ENCODE measurements at regions not wholly inside any gene's neighbourhood (a gene's known extent, or its start where the extent isn't known, plus 50 kb on each side); places are given as distances from the start of the nearest gene placed in this dataset.
"Not testable (repeated sequence)": the region's sequence is repeated elsewhere in the genome, so short reads cannot be mapped to it uniquely, and the experiment has no call there.

DNA sequence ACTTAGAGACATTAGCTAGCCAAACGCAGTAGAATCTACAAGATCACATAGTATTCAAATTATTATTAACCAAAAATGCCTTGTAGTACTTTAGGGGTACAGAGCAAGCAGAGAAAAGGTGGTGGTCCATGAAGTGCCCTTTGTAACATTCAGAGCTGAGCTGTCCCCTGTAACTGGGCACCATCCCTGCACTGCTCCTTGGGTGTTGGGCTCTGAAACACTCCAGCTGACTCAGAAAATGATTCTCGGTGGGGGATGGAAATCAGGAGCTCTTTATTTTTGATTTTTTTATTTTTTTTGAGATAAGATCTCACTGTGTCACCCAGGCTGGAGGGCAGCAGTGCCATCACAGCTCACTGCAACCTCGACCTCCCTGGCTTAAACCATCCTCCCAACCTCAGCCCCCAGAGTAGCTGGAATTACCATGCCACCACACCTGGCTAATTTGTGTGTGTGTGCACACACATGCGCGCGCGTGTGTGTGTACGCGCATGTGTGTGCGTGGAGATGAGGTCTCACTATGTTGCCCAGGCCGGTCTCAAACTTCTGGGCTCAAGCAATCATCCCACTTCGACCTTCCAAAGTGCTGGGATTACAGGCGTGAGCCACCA, 342.6 kb downstream of the BCL2L11 start:
- H3K9me3 Mint-ChIP-seq, H3K27me3 Mint-ChIP-seq, H3K36me3 Mint-ChIP-seq, H3K4me3 Mint-ChIP-seq, H3K27ac Mint-ChIP-seq: not testable (repeated sequence)
- H3K4me1 Mint-ChIP-seq, result peaks cover 12% of the 10 kb centered on the region

DNA sequence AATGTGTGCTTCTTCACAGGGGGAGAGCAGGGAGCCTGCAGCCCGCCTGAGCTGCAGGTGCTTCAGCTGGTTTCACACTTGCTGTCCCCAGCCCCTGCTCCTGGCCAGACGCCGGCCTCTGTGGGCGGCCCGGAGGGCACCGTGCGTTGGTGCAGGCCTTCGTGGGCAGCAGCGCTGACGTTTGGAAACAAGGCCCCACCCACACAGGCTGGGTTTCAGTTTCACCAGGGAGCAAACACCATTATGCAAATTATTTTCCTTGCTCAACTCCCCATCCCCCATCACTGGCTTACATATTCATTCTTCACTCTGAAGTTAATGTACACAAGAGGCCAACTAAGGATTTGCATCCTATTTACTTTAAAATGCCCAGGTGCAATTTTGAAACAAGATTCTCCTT, 343.2 kb downstream of the BCL2L11 start:
- not testable (repeated sequence) for H3K9me3 Mint-ChIP-seq, H3K4me3 Mint-ChIP-seq, H3K27ac Mint-ChIP-seq, H3K36me3 Mint-ChIP-seq, H3K27me3 Mint-ChIP-seq
- peaks cover 12% of the 10 kb centered on the region for H3K4me1 Mint-ChIP-seq

DNA sequence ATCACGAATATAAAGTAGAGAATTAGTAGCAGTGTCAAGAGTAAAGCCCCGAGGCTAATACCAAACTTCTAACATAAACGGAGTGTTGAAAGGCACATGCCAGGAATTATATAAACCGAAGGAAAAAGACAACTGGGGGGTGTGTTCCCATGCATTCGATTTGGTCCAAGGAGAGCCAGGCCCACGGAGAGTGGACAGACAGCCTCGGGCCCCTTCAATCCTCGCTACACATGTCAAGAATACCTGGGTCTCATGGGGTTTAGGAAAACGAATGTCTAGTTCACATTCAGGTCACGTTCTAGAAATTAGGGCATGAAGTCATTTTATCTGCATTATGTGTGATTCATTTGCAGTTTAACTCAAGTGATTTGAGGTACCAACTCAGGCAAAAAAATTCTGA, 343.7 kb downstream of the BCL2L11 start:
- not testable (repeated sequence) for H3K4me3 Mint-ChIP-seq, H3K27ac Mint-ChIP-seq, H3K27me3 Mint-ChIP-seq, H3K9me3 Mint-ChIP-seq, H3K36me3 Mint-ChIP-seq
- peaks cover 12% of the 10 kb centered on the region for H3K4me1 Mint-ChIP-seq

DNA sequence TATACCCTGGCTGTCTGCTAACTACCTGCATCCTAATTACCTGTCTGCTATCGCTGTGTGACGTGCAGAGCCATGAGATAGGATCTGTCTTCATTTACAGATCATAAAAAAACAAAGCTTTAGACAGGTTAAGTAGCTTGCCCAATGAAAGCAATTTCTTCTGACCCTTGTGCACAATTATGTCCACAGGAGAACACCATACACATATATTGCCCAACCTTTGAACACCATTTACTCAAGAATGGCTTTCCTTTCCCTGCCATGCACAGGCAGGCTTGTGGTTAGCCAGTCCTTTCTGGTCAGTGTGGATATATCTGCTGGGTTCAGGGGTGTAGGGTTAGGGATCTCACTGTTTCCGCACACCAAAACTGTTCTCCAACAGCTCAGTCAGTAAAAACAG, 344.8 kb downstream of the BCL2L11 start:
- H3K9me3 Mint-ChIP-seq, H3K27me3 Mint-ChIP-seq, H3K36me3 Mint-ChIP-seq, H3K4me3 Mint-ChIP-seq, H3K27ac Mint-ChIP-seq: not testable (repeated sequence)
- peaks cover 12% of the 10 kb centered on the region for H3K4me1 Mint-ChIP-seq

DNA sequence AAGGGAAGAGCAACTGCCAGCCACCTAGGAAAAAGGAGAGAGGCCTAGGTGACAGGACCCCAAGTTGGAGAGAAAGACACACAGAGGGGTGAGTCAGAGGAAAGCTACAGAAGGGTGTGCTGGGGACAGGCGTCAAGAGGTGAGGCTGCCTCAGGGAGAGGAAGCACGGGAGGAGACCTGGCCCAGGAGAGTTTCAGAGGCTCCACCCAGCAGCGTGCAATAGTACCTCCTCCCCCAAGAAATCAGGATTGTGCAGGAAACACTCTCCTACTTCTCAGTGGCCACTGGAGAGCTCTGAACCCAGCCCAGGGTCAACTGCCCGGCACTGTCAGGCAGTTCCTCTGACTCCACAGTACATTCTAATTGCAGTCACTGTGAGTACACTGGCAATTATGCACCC, 346.0 kb downstream of the BCL2L11 start:
- not testable (repeated sequence) for H3K4me3 Mint-ChIP-seq, H3K36me3 Mint-ChIP-seq, H3K27me3 Mint-ChIP-seq, H3K9me3 Mint-ChIP-seq, H3K27ac Mint-ChIP-seq
- H3K4me1 Mint-ChIP-seq, result peaks cover 12% of the 10 kb centered on the region

DNA sequence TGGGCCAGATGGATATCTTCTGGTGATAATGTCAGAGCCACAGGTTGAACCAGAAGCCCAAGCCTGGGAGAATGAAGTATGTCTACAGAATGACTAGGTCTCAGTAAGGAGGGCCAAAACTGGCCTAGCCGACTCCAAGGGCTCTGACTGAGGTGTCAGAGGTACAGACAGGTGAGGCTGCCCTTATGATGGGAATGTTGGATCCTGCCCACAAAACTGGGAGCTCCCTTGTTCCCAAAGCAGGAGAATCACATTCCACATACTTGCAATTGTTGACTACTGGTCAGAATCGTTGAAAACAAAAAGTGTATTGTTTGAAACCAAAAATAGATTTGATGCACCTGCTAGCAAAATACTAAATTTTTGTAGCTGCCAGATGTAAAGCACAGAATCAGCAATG, 350.2 kb downstream of the BCL2L11 start:
- not testable (repeated sequence) for H3K27ac Mint-ChIP-seq, H3K27me3 Mint-ChIP-seq, H3K9me3 Mint-ChIP-seq, H3K4me3 Mint-ChIP-seq, H3K36me3 Mint-ChIP-seq
- peaks cover 11% of the 10 kb centered on the region for H3K4me1 Mint-ChIP-seq

DNA sequence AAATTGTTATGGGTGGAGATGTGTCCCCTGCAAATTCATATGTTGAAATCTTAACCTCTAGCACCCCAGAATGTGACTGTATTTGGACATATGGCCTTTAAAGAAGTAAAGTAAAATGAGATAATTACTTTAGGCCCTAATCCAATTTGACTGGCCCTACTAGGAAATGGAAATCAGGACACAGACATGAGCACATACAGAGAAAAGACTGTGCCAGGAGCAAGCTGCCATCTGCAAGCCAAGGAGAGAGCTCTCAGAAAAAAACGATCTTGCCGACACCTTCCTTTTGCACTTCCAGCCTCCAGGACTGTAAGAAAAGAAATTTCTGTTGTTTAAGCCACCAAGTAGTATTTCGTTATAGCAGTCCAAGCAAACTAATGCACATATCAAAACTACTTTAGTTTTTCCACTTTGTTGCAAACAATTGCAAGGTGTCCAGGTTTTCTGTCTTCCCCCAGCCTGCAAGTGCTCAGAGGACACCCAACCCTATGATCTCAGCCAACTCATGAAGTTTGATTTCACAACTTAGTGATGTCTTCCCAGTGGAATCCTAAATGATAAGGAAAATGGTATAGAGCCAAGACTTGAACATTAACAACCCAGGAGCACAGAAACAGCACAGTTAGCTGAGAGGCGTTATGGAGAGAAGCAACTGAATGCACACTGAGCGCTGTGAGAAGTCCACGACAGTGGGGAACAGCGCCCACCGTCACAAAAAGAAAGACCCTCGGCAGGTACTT, 351.2 kb downstream of the BCL2L11 start:
- H3K27me3 Mint-ChIP-seq, H3K36me3 Mint-ChIP-seq, H3K9me3 Mint-ChIP-seq, H3K27ac Mint-ChIP-seq, H3K4me1 Mint-ChIP-seq, H3K4me3 Mint-ChIP-seq: not testable (repeated sequence)

DNA sequence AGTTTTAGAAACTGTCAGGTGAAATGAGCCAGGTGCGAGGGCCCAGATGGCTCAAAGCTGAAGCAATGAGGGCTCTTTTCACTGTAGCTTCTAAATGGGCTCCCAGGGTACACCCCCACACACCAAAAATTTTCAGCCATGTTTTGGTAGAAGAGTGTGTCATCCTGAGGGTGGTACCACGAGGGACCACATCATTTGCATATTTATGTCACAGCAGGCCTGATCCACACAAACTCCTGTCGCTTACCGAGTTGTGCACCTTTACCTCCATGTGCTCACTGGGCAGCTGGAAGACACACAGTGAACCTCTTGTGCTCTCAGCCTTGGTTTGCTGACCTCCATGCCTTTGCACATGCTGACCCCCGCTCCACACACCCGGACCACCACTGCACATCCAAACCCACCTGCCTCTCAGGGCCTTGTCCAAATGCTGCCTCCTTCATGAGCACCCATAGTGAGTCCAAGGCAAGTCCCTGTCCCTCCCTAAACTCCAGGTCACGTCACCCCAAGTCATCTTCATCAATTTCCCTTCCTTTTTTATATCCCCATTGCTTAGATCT, 352.2 kb downstream of the BCL2L11 start:
- H3K4me3 Mint-ChIP-seq, H3K36me3 Mint-ChIP-seq, H3K9me3 Mint-ChIP-seq, H3K4me1 Mint-ChIP-seq, H3K27me3 Mint-ChIP-seq: not testable (repeated sequence)
- H3K27ac Mint-ChIP-seq, result peak overlapping the region; percentile 15

DNA sequence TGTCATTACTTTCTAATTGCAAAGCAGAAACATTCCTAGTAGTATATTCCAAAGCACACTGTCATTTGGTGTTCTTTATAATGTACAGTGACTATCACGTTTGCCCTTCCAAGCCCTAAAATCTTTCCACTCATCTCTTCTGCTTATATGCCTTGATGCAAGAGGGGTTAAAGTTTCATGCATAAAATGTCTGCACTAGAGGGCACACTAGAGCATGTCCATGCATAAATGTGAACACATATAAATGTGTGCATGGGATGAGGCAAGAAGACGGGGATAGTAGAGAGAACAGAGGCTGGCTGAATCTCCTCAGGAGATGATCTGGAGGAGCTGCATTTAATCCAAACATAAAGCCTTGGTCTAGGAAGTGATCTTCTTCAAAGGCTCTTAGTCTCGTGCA, 352.8 kb downstream of the BCL2L11 start:
- peak overlapping the region; percentile 15 for H3K27ac Mint-ChIP-seq
- H3K4me3 Mint-ChIP-seq, H3K4me1 Mint-ChIP-seq, H3K36me3 Mint-ChIP-seq, H3K9me3 Mint-ChIP-seq, H3K27me3 Mint-ChIP-seq: not testable (repeated sequence)

DNA sequence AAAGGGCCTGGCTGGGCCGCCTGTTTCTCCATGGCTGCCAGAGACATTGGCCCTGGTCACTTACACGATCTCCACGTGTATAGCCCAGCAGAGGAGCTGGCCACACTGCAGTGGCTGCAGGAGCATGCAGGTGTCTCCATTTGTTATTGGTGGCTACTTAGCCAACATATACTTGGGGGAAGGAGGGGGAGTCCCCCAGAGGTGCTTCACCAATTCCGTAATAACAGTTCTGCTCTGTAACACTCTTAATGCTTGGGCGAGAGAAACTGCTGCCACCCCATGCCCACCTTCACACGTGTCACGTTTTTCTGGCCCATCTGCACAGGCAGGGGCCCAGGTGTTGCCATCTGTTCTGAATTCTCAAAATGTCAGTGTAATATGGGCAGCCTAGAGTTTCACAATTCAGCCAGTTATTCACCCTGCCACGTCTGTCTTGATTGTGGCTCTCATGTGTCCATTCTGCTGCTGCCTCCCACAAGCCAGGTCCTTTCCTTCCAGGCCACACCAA, 353.5 kb downstream of the BCL2L11 start:
- not testable (repeated sequence) for H3K36me3 Mint-ChIP-seq, H3K4me3 Mint-ChIP-seq, H3K9me3 Mint-ChIP-seq, H3K4me1 Mint-ChIP-seq, H3K27ac Mint-ChIP-seq, H3K27me3 Mint-ChIP-seq

DNA sequence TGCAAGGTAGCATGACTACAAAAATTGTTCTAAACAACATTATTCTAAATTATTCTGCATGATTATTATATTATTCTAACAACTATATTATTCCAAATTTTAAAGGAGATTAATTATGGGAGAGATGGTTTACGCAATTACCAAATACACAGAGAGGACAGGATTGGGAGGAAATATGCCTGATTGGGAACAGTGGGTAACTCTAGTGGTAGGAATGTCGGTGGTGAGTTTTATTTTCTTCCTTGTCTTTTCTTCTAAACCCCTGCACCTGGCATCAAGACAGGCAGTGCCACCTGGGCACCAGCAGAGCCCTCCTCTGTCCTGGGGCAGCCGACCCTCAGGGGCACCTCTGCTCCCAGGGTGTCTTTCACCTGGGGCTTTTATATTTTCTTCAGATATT, 357.6 kb downstream of the BCL2L11 start:
- H3K36me3 Mint-ChIP-seq, H3K9me3 Mint-ChIP-seq, H3K4me3 Mint-ChIP-seq, H3K27ac Mint-ChIP-seq, H3K27me3 Mint-ChIP-seq: not testable (repeated sequence)
- peaks cover 13% of the 10 kb centered on the region for H3K4me1 Mint-ChIP-seq

DNA sequence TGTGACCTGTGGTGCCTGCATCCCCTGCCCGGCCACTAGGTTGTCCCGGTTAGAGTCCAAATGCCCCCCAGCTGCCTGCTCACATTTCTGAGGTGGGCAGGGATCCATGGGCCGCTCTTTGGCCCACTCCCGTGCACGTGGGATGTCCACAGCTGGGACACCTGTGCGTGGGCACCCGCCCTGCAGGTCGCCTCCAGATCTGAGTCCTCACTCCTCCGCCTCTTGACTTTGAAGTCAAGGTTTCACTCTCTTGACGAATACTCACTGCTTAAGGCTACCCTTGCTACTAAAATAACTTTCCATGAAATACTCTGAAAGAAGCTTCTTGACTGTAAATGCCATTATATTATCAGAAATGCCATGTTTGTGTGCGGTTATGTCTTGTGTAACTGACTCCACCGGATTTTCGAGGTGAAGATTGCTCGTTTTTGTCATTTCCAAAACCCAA, 358.2 kb downstream of the BCL2L11 start:
- H3K4me1 Mint-ChIP-seq, result peaks cover 11% of the 10 kb centered on the region
- H3K9me3 Mint-ChIP-seq, H3K27me3 Mint-ChIP-seq, H3K4me3 Mint-ChIP-seq, H3K36me3 Mint-ChIP-seq: not testable (repeated sequence)
- peak overlapping the region; percentile 17 for H3K27ac Mint-ChIP-seq

DNA sequence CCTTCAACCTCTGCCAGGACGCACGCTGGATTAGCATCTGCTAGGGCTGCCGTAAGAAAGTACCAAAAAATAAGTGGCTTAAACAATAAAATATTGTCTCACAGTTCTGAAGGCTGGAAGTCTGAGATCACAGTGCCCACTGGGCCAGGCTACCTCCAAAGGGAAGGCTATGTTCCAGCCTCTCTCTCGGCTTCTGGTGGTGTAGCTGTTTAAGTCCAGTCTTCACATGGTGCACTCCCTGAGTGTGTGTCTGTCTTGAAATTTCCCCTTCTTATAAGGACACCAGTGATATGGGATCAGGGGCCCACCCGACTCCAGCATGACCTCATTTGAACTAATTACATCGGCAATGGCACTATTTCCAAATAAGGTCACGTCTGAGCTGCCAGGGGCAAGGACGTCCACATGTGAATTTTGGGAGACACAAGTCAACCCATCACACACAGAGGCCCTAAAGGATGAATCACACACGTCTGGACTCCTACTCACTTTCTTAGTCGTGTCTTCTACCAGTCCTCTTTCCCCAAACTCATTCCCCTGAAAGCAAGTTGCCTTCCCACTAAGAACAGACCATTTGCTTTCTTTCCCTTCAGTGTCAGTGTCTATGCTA, 359.4 kb downstream of the BCL2L11 start:
- H3K9me3 Mint-ChIP-seq, H3K27me3 Mint-ChIP-seq, H3K36me3 Mint-ChIP-seq: not testable (repeated sequence)
- Mint-ChIP-seq H3K4me1 (peaks cover 11% of the 10 kb centered on the region), H3K4me3 (peak overlapping the region; percentile 51), H3K27ac (peak overlapping the region; percentile 79)

DNA sequence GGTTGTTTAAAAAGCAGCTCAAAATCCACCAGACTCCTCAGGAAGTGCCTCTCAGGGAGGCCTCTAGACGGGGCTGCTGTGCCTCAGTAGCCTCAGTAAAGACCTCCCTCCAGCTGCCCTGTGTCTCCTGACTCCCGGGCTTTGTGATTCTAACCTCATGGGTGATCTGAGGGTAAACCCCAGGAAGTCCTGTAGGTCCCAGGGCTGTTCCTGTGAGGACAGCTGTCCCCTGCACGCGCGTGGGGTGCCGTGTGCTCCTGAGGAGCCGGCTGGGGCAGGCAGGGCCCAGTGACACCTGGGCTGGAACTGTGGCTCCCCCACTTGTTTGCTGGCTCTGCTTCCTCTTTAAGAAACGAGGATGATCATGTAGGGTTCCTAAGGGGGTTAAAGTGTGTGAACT, 359.9 kb downstream of the BCL2L11 start:
- Mint-ChIP-seq H3K4me3 (peak overlapping the region; percentile 51), H3K27ac (peak overlapping the region; percentile 79)
- H3K27me3 Mint-ChIP-seq, result not testable (repeated sequence)

DNA sequence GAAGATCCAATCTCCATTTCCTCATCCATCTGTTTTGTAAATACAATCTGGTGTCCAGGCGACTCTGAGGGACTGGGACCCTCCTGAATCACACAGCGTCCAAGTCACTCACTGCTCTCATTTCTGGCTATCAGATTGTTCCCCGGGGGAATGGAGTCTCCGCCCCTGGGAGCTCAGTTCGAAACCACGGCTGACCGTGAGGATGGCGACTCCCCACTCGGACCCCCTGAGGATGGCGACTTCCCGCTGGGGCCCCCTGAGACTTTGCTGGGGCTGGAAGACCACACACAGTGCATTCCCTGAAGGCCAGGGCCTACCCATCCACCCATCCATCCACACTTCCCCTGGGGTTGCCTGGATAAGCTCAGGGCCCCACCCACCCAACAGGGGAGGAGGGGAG, 360.5 kb downstream of the BCL2L11 start:
- not testable (repeated sequence) for H3K4me3 Mint-ChIP-seq, H3K27ac Mint-ChIP-seq, H3K9me3 Mint-ChIP-seq, H3K36me3 Mint-ChIP-seq, H3K27me3 Mint-ChIP-seq
- peaks cover 11% of the 10 kb centered on the region for H3K4me1 Mint-ChIP-seq

More for the DNA sequence above, 359.9 kb downstream of the BCL2L11 start:
- not testable (repeated sequence) for H3K36me3 Mint-ChIP-seq, H3K9me3 Mint-ChIP-seq
- peaks cover 11% of the 10 kb centered on the region for H3K4me1 Mint-ChIP-seq

DNA sequence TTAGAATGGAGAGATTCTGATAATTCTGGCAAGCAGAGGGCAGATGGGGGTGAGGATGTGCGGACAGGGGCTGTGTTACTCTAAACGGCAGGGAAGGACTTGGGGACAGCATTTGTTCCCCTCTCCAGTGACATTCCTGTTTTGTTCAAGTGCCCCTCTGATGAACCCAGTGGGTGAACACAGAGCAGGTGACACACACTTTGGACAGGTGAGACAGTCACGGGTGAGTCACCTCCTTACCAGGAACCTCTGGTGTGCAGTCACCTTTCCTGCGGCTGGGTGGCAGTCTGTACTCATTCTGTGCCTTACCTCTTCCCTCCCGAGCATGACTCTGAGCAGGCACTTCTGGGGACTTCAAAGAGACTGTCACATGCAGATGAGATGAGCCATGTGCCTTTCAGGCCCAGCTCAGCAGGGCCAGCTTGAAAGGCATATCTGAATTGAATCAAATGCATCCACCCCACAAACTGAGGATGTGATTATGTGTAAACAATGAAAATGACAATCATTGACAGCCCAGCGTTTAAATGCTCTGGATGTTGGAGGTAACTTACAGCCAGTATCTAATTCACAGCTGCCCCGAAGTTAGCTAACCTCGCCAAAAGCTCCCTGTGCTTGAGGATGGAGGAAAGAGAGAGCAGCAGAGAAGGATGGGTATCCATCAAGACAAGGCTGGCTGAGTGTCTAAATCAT, 362.4 kb downstream of the BCL2L11 start:
- peaks cover 11% of the 10 kb centered on the region for H3K4me1 Mint-ChIP-seq
- not testable (repeated sequence) for H3K27me3 Mint-ChIP-seq

More for the DNA sequence above, 362.4 kb downstream of the BCL2L11 start:
- not testable (repeated sequence) for H3K9me3 Mint-ChIP-seq, H3K4me3 Mint-ChIP-seq, H3K27ac Mint-ChIP-seq, H3K36me3 Mint-ChIP-seq

Data from activated naive CD4-positive, alpha-beta T cell treated with anti-CD3 and anti-CD28 coated beads, Interleukin-2, amount 50 U/mL, for 24 hours (primary cell).